HepG2 (cell line): ENCODE measurements at regions not wholly inside any gene's neighbourhood (a gene's known extent, or its start where the extent isn't known, plus 50 kb on each side); places are given as distances from the start of the nearest gene placed in this dataset.

ENCODE experiments used
- ATAC-seq: fragments of 200-7000 bp; cut with Tn5 transposase; 3 replicates; pipeline ENCODE4 v1.9.1; 2020; ENCODE audit warnings: mild to moderate bottlenecking, moderate library complexity
- BruUV-seq: library from RNA; stranded (reverse); fragments of 400-500 nt; replicated peaks from 2 replicates; lab custom pipeline; 2021; lab: Mats Ljungman, UMichigan
- CTCF ChIA-PET: fragments of 300-600 bp; formaldehyde crosslinking; extraction: SDS; loops from one replicate; lab custom pipeline; 2021; ENCODE audit warnings: low total read pairs, inconsistent platforms, low intra/inter-chr PET ratio; lab: Yijun Ruan, JAX
- POLR2A ChIA-PET: fragments of 350-600 bp; sonication (Branson Sonifier 250); formaldehyde crosslinking; loops from one replicate; lab custom pipeline; 2020; ENCODE audit warnings: antibody characterized with exemption, inconsistent platforms; lab: Yijun Ruan, JAX
- DNase-seq: peaks from one replicate; pipeline ENCODE4 v3.0.0-alpha.2; 2015; ENCODE audit warnings: low spot score
- FAIRE-seq: peaks from 3 replicates; lab custom pipeline; 2011; peaks lifted over from hg19 to GRCh38; lab: Jason Lieb, UNC
- H2AFZ ChIP-seq: one replicate; pipeline ENCODE4 v1.6.1; 2011; ENCODE audit warnings: low read length, inconsistent platforms
- H3K27ac ChIP-seq: fragments of 300-600 bp; 3 replicates; pipeline ENCODE4 v1.8.0; 2011; ENCODE audit warnings: mixed run types, mild to moderate bottlenecking, mixed read lengths, low read length, inconsistent platforms; ENCODE audit not compliant: insufficient read depth; ENCODE audit errors: extremely low read length
- H3K27me3 ChIP-seq, 2 experiments: fragments of 200-600 bp in 1 of 2; 2 replicates in 1 of 2; 3 replicates in 1 of 2; pipeline versions ENCODE4 v1.6.0 to v1.8.0; 2011; ENCODE audit warnings: low read length in 2 of 2, mild to moderate bottlenecking in 2 of 2, moderate library complexity in 2 of 2, inconsistent platforms in 1 of 2; ENCODE audit not compliant: insufficient read depth in 2 of 2, control insufficient read depth in 1 of 2
- H3K36me3 ChIP-seq, 2 experiments: fragments of 200-600 bp in 1 of 2; replicated peaks in 1 of 2; 2 replicates in 1 of 2; 3 replicates in 1 of 2; pipeline versions ENCODE4 v1.5.1 to v1.8.0; 2011; ENCODE audit warnings: low read length in 2 of 2, inconsistent platforms in 1 of 2; ENCODE audit not compliant: insufficient read depth in 2 of 2, control insufficient read depth in 1 of 2
- H3K4me1 ChIP-seq: 2 replicates; pipeline ENCODE4 v1.5.1; 2012; ENCODE audit warnings: low read length, inconsistent platforms; ENCODE audit not compliant: insufficient read depth
- H3K4me2 ChIP-seq: 2 replicates; pipeline ENCODE4 v1.6.0; 2011; ENCODE audit warnings: low read depth, low read length, inconsistent platforms
- H3K4me3 ChIP-seq, 3 experiments: fragments of 200-600 bp in 1 of 3; sonication (generic), shearing (Covaris generic) in 1 of 3; replicated peaks in 1 of 3; 2 replicates each; pipeline ENCODE4 v1.5.1; 2011 to 2016; ENCODE audit warnings: low read length in 3 of 3, inconsistent platforms in 2 of 3, low read depth in 2 of 3, mild to moderate bottlenecking in 2 of 3, control low read depth in 1 of 3, mixed read lengths in 1 of 3; ENCODE audit not compliant: insufficient read depth in 1 of 3
- H3K79me2 ChIP-seq: one replicate; pipeline ENCODE4 v1.6.1; 2011; ENCODE audit warnings: low read length, inconsistent platforms; ENCODE audit not compliant: insufficient read depth
- H3K9ac ChIP-seq: 2 replicates; pipeline ENCODE4 v1.6.0; 2011; ENCODE audit warnings: mild to moderate bottlenecking, low read depth, low read length, inconsistent platforms; ENCODE audit not compliant: insufficient read depth
- H3K9me3 ChIP-seq: 2 replicates; pipeline ENCODE4 v1.5.1; 2012; ENCODE audit warnings: mild to moderate bottlenecking, low read length
- H4K20me1 ChIP-seq: 2 replicates; pipeline ENCODE4 v1.6.0; 2011; ENCODE audit warnings: inconsistent platforms, mild to moderate bottlenecking, low read length, moderate library complexity; ENCODE audit not compliant: insufficient read depth
- BCL6 ChIP-seq: IDR thresholded peaks from 2 replicates; pipeline ENCODE4 v1.6.1; 2016; ENCODE audit warnings: missing genetic modification reagents, missing compliant biosample characterization
- ETV6 ChIP-seq: sonication (generic); formaldehyde crosslinking; conservative IDR thresholded peaks from 2 replicates; pipeline ENCODE4 v1.4.0; 2020; ENCODE audit warnings: missing genetic modification reagents
- GATA4 ChIP-seq: sonication (generic); IDR thresholded peaks from 2 replicates; pipeline ENCODE4 v1.6.1; 2016; ENCODE audit warnings: antibody characterized with exemption, low read depth, borderline replicate concordance
- JUND ChIP-seq: sonication (generic); formaldehyde crosslinking; IDR thresholded peaks from 2 replicates; pipeline ENCODE4 v1.8.0; 2022; ENCODE audit warnings: mild to moderate bottlenecking, missing genetic modification reagents
- KLF6 ChIP-seq: IDR thresholded peaks from 2 replicates; pipeline ENCODE4 v1.8.0; 2016; ENCODE audit warnings: missing biosample characterization, missing genetic modification reagents
- MAZ ChIP-seq, 2 experiments: sonication (generic) in 1 of 2; formaldehyde crosslinking in 1 of 2; IDR thresholded peaks; 2 replicates each; pipeline versions ENCODE4 v1.5.0 to v1.6.1; 2012 to 2020; ENCODE audit warnings: low read depth in 2 of 2, mild to moderate bottlenecking in 2 of 2, borderline replicate concordance in 1 of 2, improper control_type of control experiment in 1 of 2, low read length in 1 of 2, missing genetic modification reagents in 1 of 2, moderate library complexity in 1 of 2
- NFIC ChIP-seq: IDR thresholded peaks from 2 replicates; pipeline ENCODE4 v1.6.1; 2012; ENCODE audit warnings: mild to moderate bottlenecking, low read length, inconsistent platforms
- POLR2AphosphoS2 ChIP-seq: IDR thresholded peaks from 2 replicates; pipeline ENCODE4 v1.6.1; 2011; ENCODE audit warnings: low read depth, low read length, improper control_type of control experiment
- PRPF4 ChIP-seq: fragments of 200-400 bp; formaldehyde crosslinking; IDR thresholded peaks from 2 replicates; pipeline ENCODE4 v1.6.1; 2016; ENCODE audit warnings: low read length, low read depth; ENCODE audit not compliant: poor library complexity, severe bottlenecking
- SAP130 ChIP-seq: IDR thresholded peaks from 2 replicates; pipeline ENCODE4 v1.6.1; 2016; ENCODE audit warnings: low read depth
- ZC3H13 ChIP-seq: sonication (generic); formaldehyde crosslinking; IDR thresholded peaks from 2 replicates; pipeline ENCODE4 v1.8.1; 2023; ENCODE audit warnings: mild to moderate bottlenecking, missing genetic modification reagents, moderate library complexity
- ZFP36L1 ChIP-seq: sonication (generic); formaldehyde crosslinking; IDR thresholded peaks from 2 replicates; pipeline ENCODE4 v1.8.0; 2022; ENCODE audit warnings: mild to moderate bottlenecking, missing genetic modification reagents, moderate library complexity
- ZKSCAN5 ChIP-seq: sonication (generic); formaldehyde crosslinking; IDR thresholded peaks from 2 replicates; pipeline ENCODE4 v1.5.1; 2020; ENCODE audit warnings: mild to moderate bottlenecking, missing genetic modification reagents
- ZNF333 ChIP-seq: sonication (generic); formaldehyde crosslinking; IDR thresholded peaks from 2 replicates; pipeline ENCODE4 v1.4.0; 2020; ENCODE audit warnings: mild to moderate bottlenecking, missing genetic modification reagents, borderline replicate concordance
- ZNF543 ChIP-seq: sonication (generic); formaldehyde crosslinking; IDR thresholded peaks from 2 replicates; pipeline ENCODE4 v1.4.0; 2020; ENCODE audit warnings: mild to moderate bottlenecking, missing genetic modification reagents
- ZNF773 ChIP-seq: sonication (generic); formaldehyde crosslinking; IDR thresholded peaks from 2 replicates; pipeline ENCODE4 v1.4.0; 2020; ENCODE audit warnings: missing genetic modification reagents, borderline replicate concordance
- WGBS: methylation state at CpG from one replicate; pipeline ENCODE4 v1.1.6; 2017; ENCODE audit warnings: low lambda C conversion rate; 5-methylcytosine and 5-hydroxymethylcytosine counted together
- in situ Hi-C: cut with HindIII; loops from 2 replicates; pipeline ENCODE4 v1.10.0; 2017; ENCODE audit warnings: low pct_unique_long_range_greater_than_20kb; ENCODE audit not compliant: extremely low pct_ligation_motif_present
- intact Hi-C: fragments of 100-400 bp; cut with micrococcal nuclease; formaldehyde crosslinking; loops from one replicate; pipeline ENCODE4 v1.10.0; 2022; ENCODE audit not compliant: unreplicated experiment
- TF ChIP-seq, protein P1 (sequence below): IDR thresholded peaks from 2 replicates; pipeline ENCODE4 v1.6.1; 2016; ENCODE audit warnings: low read depth, missing genetic modification reagents, missing compliant biosample characterization
- TF ChIP-seq, protein P2 (sequence below), 2 experiments: sonication (generic) in 1 of 2; formaldehyde crosslinking in 1 of 2; IDR thresholded peaks; 2 replicates each; pipeline versions ENCODE4 v1.4.0 to v1.6.1; 2018 to 2020; ENCODE audit warnings: missing genetic modification reagents in 2 of 2, borderline replicate concordance in 1 of 2, low read depth in 1 of 2, mild to moderate bottlenecking in 1 of 2, missing biosample characterization in 1 of 2
- TF ChIP-seq, protein P3 (sequence below): sonication (generic); formaldehyde crosslinking; IDR thresholded peaks from 2 replicates; pipeline ENCODE4 v1.5.0; 2020; ENCODE audit warnings: missing genetic modification reagents

DNA sequence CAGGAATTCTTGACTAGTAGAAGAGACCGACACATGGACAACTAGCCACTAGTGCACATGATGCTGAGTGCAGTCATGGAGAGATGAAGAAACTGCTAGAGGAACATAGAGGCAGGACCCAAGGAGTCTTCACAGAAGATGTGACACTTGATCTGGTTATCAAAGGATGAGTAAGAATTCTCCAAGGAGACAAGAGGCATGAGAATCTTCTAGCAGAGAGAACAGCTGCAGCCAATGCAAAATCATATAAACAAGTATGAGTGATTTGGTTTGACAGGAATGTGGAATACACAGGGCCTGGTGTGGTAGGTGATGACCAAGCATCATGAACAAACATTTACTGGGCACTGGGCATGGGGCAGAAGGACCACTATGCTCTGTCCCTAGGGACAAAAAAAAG lies 140.9 kb upstream of the CTTNBP2NL start:
- DNase-seq: no peak
- no peak for FAIRE-seq
- no TSS peak for BruUV-seq
- no peak overlapping the region for H3K27ac ChIP-seq
- H3K79me2 ChIP-seq: no peaks in the 10 kb centered on the region
- H3K36me3 ChIP-seq: no peaks in the 10 kb centered on the region
- POLR2A ChIA-PET: no interaction called here
- intact Hi-C loops (no loop called here), in situ Hi-C loops (no loop called here)
- WGBS: 0% methylated on average over 1 of the region's 1 CpG
- H2AFZ ChIP-seq: no peak overlapping the region
- H4K20me1 ChIP-seq: no peaks in the 10 kb centered on the region
- H3K9ac ChIP-seq: no peak overlapping the region
- ATAC-seq: no peak
- H3K27me3 ChIP-seq: no peaks in the 10 kb centered on the region
- no peak overlapping the region for H3K4me2 ChIP-seq
- CTCF ChIA-PET: no interaction called here
- H3K9me3 ChIP-seq: no peaks in the 10 kb centered on the region
- H3K4me3 ChIP-seq: no peak overlapping the region
- no peaks in the 10 kb centered on the region for H3K4me1 ChIP-seq
- TF ChIP-seq, protein P1, sequence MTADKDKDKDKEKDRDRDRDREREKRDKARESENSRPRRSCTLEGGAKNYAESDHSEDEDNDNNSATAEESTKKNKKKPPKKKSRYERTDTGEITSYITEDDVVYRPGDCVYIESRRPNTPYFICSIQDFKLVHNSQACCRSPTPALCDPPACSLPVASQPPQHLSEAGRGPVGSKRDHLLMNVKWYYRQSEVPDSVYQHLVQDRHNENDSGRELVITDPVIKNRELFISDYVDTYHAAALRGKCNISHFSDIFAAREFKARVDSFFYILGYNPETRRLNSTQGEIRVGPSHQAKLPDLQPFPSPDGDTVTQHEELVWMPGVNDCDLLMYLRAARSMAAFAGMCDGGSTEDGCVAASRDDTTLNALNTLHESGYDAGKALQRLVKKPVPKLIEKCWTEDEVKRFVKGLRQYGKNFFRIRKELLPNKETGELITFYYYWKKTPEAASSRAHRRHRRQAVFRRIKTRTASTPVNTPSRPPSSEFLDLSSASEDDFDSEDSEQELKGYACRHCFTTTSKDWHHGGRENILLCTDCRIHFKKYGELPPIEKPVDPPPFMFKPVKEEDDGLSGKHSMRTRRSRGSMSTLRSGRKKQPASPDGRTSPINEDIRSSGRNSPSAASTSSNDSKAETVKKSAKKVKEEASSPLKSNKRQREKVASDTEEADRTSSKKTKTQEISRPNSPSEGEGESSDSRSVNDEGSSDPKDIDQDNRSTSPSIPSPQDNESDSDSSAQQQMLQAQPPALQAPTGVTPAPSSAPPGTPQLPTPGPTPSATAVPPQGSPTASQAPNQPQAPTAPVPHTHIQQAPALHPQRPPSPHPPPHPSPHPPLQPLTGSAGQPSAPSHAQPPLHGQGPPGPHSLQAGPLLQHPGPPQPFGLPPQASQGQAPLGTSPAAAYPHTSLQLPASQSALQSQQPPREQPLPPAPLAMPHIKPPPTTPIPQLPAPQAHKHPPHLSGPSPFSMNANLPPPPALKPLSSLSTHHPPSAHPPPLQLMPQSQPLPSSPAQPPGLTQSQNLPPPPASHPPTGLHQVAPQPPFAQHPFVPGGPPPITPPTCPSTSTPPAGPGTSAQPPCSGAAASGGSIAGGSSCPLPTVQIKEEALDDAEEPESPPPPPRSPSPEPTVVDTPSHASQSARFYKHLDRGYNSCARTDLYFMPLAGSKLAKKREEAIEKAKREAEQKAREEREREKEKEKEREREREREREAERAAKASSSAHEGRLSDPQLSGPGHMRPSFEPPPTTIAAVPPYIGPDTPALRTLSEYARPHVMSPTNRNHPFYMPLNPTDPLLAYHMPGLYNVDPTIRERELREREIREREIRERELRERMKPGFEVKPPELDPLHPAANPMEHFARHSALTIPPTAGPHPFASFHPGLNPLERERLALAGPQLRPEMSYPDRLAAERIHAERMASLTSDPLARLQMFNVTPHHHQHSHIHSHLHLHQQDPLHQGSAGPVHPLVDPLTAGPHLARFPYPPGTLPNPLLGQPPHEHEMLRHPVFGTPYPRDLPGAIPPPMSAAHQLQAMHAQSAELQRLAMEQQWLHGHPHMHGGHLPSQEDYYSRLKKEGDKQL (CRISPR knock-in tag): no peak
- TF ChIP-seq, protein P2, sequence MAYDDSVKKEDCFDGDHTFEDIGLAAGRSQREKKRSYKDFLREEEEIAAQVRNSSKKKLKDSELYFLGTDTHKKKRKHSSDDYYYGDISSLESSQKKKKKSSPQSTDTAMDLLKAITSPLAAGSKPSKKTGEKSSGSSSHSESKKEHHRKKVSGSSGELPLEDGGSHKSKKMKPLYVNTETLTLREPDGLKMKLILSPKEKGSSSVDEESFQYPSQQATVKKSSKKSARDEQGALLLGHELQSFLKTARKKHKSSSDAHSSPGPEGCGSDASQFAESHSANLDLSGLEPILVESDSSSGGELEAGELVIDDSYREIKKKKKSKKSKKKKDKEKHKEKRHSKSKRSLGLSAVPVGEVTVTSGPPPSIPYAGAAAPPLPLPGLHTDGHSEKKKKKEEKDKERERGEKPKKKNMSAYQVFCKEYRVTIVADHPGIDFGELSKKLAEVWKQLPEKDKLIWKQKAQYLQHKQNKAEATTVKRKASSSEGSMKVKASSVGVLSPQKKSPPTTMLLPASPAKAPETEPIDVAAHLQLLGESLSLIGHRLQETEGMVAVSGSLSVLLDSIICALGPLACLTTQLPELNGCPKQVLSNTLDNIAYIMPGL (CRISPR knock-in tag; IDR thresholded peaks at IDR 0.05; ENCODE audit: borderline replicate concordance in 1 of 2, low read depth in 1 of 2): no peak
- TF ChIP-seq KLF6 (CRISPR knock-in tag) (no peak), ZC3H13 (CRISPR knock-in tag) (no peak), ZFP36L1 (CRISPR knock-in tag) (no peak), GATA4 (no peak), PRPF4 (no peak), POLR2AphosphoS2 (no peak), BCL6 (no peak), NFIC (no peak), ETV6 (CRISPR knock-in tag) (no peak), ZNF773 (no peak), ZNF333 (CRISPR knock-in tag) (no peak), ZNF543 (CRISPR knock-in tag) (no peak), JUND (CRISPR knock-in tag) (no peak), MAZ (IDR thresholded peaks at IDR 0.05; ENCODE audit: borderline replicate concordance, low read depth, low read length) (no peak), MAZ (CRISPR knock-in tag; IDR thresholded peaks at IDR 0.05; ENCODE audit: low read depth) (no peak), ZKSCAN5 (CRISPR knock-in tag) (no peak), SAP130 (CRISPR knock-in tag) (no peak)
- TF ChIP-seq, protein P3, sequence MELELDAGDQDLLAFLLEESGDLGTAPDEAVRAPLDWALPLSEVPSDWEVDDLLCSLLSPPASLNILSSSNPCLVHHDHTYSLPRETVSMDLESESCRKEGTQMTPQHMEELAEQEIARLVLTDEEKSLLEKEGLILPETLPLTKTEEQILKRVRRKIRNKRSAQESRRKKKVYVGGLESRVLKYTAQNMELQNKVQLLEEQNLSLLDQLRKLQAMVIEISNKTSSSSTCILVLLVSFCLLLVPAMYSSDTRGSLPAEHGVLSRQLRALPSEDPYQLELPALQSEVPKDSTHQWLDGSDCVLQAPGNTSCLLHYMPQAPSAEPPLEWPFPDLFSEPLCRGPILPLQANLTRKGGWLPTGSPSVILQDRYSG (CRISPR knock-in tag): no peak
